CD4-positive, alpha-beta T cell treated with Interleukin-17A for 4 hours (primary cell): ENCODE measurements at regions not wholly inside any gene's neighbourhood (a gene's known extent, or its start where the extent isn't known, plus 50 kb on each side); places are given as distances from the start of the nearest gene placed in this dataset.
"Not testable (repeated sequence)": the region's sequence is repeated elsewhere in the genome, so short reads cannot be mapped to it uniquely, and the experiment has no call there.

Source experiments
- DNase-seq: peaks from one replicate; pipeline ENCODE4 v3.0.0-alpha.2; 2020; ENCODE audit warnings: mixed read lengths

DNA sequence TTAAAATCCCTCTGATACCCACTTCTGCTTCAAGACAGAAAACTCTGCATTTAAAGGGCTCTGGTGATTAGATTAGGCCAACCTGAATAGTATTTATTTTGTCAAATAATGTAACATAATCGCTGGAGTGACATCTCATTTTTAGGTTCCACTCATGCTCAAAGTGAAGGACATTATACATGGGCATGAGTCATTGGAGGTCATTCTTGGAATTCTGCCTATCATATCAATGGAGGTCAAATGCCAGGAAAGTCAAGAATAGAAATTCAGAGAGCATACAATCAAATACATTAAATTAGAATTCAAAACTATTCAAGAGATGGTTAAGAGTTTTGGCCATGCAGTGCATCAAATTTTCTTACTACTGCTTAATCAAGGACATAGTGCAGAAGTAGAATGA, 50.8 kb upstream of the PRSS1 start:
- DNase-seq, result no peak

DNA sequence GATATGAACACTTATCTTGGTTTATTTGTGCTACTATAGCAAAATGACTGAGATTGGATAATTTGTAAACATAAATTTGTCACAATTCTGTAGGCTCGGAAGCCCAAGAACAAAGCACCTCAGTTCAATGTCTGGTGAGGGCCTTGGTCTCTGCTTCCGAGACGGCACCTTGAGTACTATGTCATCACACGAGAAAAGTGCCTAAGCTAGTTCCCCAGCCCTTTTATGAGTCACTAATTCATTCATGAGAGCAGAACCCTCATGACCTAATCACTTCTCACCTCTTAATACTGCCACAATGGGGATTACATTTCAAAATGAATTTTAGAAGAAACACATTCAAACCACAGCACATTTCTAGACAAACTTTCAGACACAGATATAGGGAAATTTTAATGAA, 52.0 kb upstream of the PRSS1 start:
- no peak for DNase-seq

DNA sequence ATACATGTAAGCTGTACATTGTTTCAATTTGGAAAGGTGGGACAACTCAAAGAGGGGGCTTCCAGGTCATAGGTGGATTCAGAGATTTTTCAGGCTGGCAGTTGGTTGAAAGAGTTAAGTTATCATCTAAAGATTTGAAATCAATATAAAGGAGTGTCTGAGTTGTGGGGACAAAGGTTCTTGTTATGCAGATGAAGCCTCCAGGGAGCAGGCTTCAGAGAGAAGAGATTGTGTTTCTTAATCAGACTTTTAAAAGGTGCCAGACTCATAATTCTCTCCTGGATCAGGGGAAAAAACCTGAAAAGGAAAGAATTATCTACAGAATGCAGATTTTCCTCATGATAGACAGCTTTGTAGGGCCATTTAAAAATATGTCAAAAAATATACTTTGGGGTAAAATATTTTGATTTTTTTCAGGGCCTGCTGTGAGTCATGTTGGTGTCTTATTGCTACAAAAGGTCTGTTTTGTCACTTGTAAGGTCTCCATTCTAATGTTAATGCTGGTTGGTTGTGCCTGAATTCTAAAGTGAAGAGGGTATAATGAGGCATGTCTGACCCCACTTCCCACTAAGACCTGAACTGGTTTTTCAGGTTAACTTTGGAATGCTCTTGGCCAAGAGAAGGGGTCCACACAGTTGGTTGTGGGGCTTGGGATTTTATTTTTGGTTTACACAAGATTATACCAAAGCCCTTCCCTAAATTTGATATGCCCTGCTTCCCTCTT, 52.7 kb upstream of the PRSS1 start:
- DNase-seq, result no peak

DNA sequence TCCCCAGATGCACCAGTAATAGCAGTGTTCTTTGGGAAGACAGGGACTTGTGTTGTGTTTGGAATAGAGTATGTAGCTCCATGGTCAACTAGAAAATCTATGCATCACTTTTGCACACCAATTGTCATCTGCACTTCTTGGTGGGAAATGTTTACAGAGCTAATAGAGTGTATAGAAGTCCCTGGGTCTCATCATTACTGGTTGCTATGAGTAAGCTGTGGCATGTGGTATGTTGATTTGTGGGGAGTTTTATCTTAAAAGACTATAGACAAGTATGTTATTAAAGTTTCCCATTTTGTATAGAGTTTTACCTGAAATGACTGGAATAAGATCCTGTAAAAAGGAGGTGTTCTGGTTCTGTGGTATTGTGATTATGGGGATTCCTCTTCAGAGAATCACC, 55.4 kb upstream of the PRSS1 start:
- DNase-seq, result no peak

DNA sequence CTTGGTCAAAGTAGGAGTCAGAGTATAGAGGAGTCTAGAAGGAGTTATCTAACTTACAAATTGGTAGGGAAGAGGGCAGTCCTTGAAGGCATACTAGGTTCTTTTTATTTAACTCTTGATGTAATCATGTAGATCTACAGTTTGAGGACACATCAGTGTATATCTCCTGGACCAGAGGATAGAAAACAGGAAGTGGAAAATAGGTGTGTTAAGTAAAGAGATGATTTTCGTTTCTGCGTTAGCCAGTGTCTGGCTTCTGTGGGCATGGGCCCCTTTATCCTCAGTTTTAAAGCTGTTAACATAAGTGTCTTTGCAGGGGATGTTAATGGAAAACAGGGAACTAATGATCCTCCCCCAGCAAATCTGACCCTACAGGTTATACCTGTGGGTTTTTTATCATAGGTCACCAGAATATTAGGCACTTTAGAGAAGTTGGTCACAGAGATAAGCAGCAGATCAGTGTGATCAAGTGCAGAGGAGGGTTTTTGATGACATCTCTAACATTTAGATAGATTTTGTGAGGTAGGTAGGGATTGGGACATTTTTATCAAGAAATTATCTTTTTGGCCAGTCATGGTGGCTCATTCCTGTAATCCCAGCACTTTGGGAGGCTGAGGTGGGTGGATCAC, 58.6 kb upstream of the PRSS1 start:
- no peak for DNase-seq

DNA sequence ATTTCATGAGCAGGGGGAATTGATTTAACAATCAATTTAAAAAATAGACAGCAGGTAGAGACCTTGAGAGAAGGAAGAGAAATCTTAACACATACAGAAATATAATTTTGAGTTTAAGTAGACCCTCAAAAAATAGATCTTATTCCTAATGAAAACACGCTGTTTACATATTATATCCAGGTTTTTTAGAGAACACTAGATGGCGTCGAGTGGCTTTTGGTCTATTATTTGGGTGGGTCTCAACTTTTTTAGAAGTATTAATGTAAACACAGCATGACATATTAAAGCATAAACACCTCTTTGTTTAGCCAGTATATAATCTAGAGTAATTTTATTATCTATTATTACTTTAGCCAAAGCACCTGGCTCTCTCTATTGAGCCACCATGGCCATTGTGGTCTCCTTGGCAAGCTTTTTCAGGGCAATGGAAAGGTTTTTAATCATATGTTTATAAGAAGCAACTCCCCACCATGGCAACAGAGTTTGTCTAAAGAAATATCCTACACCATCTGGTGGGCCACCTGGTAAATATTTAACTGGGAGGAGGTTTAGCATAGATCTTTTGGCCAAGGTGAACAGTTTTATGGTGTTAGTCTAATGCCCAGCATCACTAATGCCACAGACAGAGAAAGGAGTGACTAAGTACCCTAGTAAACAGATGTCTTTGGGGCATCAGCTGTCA, 59.7 kb upstream of the PRSS1 start:
- DNase-seq, result no peak

DNA sequence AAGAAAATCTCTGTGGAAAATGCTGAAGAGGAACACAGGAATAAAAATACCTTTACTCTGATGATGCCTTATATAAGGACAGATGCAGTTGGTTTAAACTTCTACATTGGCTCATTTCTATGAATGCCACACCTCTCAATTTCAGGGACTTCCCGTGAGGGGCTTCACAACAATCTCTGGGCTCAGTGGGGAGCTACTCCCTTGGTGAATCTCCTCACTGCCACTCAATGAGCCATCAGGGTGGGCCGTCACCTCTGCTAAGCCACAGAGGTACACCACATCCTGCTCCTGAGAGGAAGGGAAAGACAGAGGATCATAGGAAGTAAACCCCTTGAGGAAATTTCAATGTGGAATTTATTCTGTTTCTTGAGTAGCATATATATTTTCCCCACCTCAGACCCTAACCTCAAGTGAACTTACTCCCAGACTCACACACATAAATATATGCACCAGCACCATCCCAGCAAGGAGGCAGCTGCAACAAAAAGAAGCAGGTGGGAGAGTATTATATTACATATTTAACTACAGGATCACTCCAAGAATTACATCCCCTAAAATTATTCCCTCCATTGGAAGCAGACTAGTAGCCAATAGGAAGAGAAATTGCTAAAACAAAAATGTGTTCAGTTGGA, 63.3 kb upstream of the PRSS1 start:
- DNase-seq, result peak; percentile 25

DNA sequence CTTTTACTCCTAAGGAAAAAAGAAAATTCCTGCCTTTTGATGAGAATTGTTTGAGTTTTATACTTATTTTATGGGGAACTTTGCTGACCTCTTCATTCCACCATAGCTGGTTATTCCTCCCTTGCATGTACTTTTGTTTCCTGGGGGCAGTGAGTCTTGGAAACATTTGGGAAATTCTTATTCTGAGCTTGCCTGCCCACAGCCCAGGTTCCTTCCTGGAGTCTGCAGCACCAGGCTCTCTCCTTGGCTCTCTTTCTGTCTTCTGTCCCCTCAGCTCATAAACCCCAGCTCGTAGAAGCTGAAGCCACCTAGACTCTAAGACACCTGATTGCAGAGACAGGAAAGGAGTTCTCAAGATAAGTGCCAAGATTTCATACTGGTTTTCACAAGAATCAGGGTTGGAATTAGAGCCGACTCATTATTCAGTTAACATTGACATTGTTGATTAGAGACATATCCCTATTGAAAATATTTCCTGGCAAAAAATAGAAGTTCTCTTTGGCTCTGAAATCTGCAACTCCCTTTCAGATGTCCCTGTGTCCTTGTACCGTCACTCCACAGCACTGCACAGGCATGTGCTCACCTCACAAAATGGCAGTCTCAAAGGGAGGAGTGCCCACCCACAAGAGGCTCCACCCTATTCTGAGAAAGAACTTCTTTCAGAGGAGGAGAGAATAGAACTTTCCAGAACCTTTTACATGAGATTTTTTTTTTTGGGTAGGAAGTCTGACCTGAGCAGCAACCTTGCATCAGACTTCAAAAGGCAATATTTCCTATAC, 67.8 kb upstream of the PRSS1 start:
- DNase-seq, result no peak

DNA sequence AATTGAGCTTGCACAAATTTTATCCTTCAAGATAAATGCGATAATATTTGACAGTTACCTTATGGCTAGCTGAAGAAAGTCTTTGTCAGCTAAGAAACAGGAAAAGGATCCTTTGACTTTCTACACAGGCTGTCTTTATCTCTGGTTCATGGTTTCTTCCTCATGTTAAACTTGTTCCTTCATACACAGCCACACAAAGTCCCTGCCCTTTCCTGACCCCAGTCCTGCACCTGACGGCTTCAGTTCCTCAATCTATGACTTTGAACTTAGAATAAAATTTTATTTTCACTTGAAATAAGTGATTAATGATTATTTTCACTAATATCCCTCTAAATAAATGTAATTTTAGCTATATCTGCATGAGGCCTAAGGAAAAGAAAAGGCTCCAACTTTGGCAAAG, 77.8 kb upstream of the PRSS1 start:
- no peak for DNase-seq

DNA sequence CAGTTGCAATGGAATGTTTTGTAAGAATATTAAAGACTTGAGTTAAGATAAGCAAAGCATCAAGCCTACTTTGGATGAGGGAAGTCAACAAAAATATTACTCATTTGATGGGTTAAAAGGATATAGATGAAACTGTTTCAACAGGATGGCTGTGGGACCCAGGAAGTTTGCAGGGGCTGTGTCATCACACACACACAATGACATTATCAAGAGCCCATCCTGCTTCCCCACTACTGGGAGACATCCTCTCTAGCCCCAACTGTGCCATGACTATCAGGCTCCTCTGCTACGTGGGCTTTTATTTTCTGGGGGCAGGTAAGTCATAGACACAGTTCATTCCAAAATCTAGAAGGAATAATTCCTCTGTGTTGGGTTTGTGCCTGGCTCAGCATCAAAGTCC, 78.8 kb upstream of the PRSS1 start:
- peak; percentile 30 for DNase-seq

DNA sequence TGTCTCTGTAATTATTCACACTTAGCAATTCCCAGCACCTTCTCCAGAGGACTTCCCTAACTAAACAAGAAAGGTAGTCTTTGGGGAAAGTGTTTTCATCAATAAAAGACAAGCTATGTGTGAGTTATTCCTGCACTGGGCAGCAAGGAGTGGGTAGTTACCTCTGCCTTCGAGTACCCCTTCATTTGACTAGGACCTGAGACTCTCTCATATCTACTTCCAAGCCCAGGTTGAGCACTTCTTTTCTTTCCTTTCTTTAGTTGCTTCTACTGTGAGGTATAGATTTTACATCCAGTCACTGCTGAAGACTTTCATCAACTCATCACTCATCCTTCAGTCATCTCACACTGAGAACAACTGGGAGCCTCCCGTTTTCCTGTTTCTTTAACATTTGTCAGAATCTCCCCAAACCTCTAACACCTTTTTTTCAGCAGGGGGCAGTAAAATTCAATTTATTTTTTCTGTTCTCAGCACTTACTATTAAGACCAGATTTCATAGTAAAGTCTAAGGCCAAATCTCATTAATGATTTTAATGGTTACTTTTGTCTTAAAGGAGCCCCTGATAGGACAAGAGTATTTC, 80.1 kb upstream of the PRSS1 start:
- no peak for DNase-seq

DNA sequence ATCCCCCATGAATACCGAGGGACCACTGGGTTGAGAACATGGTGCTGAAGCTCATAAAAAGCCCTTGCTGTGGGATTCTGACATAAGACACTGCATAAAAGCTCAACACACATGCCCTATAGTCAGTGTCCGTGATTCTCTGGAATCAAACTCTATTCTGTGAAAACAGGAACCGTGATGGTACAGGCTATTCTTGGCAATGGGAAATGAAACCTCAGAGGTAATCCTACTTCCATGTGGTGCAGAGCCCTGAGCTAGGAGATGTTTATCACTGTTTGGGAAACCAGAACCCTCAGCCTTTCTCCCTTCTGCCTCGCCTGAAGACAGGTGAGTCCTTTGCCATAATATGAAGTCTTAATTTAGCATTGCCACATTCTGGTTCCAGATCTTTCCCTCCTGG, 80.8 kb upstream of the PRSS1 start:
- DNase-seq, result no peak

DNA sequence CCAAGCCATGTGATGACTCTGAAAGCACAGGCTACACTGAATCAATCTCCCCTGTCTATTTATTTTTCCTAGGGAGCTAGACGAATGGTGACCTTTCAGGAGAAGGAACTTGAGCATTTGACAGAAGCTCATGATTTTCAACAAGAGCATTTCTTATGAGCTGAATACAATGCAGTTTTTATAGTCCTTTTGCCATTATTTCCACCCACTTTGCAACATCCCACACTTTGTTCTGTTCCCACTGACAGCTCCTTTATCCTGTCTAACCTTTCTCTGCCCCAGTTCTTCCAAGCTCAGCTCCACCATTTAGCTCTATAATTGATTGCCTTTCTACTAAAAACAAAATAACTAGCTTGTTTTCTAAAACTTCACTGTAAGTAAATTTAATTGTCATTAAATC, 91.9 kb upstream of the PRSS1 start:
- DNase-seq, result no peak

DNA sequence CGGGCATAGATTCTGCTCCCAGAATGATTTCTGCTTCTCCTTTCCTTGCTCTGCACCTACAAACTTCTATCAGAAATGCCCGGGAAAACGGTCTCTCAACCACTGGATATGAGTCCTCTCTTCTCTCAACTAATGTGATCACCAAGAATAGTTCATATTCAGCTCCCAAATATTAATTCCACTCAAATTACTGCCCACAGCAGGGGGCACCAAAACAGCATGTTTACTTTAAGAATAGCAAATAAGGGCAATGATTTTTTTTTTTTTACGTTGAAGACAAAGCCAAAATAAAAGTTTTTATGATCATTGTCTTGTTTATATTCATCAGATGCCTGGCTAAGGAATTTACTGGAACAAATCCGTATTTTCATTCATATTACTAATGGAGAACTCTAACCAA, 94.9 kb upstream of the PRSS1 start:
- DNase-seq, result peak; percentile 9

DNA sequence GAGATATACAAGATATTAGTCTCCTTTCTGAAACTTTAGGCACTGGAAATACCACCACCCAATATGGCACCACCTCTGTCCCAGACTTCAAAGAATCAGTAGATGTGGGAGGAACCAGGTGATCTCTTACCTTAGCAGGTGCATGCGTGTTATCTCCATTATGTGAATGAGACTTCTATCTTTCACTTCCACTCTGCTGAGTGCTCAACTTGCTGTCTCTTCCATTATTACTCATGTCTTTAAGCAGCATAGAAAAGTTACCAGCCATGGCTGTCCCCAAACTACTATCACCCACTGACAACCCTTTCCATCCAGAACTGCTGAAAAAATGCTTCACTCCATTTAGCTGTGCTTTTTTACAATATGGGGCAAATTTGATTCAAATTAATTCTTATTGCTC, 101.5 kb upstream of the PRSS1 start:
- no peak for DNase-seq

DNA sequence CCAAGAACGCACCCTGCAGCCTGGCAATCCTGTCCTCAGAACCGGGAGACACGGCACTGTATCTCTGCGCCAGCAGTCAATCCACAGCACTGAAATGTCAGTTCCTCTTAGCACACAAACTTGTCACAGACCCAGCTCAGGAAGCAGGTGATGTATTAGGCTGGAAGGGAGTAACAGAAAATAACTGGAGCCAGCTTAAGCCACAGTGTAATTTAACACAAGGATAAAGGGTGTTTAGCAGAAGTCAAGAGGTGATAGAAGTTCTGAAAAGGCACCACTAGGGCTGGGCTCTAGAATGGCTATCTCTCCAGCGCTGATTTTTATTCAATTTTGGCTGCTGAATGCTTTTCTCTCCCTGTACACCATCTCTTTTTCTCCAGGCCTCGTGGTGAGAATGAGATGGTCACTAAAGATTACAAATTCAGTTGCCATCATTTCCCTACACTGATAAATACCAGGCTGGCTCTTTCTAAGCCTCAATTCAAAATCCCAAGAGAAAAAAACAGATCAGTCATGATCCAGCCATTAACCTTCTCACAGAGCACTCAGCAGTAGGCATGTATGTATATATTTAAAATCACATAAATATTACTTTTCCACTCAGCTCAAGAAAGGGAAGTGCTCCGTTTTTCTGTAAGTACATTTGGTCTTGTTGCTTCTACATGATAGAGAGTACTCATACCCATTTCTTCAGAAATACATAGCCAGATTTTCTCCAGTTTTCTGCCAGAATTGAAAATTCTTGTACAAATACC, 102.7 kb upstream of the PRSS1 start:
- no peak for DNase-seq

DNA sequence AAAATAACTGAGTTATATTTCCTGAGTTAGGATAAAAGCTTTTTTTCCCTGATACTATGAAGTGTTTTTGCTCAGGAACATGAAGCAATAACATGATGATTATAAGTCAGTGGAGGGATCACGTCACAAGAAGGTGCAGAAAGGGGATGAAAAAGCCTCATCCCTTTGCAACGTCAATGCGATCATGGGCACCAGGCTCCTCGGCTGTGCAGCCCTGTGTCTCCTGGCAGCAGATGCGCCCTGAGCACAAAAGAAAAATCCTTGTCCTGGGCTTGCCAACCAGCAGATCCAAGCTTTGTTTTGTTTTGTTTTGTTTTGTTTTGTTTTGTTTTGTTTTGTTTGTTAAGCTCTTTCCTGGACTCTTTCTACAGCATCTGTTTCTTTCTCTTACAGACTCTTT, 103.5 kb upstream of the PRSS1 start:
- DNase-seq, result no peak

DNA sequence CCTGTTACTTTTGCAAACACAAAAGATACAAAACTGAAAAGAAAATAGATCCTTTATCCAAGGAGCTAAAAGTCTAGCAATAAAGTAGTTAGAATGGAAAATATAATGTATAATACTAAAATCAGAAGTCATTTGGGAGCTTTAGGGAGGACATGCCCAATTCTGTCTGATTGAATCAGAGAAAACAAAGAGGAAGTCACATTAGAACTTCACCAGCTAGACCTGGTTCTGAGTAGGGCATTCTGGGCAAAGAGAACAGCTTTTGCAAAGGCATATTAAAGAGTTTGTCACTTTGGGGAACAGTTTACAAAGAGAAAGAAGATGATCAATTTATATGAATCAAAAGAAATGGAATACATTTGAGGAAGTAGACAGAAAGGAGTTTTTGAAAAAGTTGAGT, 107.0 kb upstream of the PRSS1 start:
- DNase-seq, result no peak

DNA sequence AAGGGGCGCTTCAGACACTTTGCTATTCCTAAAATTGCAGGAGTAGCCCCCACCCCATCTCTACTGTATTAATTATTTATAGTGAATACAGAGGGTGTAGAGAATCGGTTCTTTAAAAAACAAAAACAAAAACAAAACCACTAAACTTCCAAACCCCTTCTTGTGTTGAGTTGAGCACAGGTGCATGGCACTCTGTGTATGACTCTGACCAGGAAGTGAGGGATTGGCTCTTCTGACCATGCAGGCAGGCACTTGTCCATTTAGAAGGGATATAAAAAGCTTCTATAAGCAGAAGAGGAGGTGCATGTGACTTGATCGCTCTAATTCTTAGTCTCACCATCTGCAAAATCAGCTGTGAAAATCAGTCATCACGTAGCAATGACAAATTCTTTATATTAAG, 108.0 kb upstream of the PRSS1 start:
- DNase-seq, result not testable (repeated sequence)

DNA sequence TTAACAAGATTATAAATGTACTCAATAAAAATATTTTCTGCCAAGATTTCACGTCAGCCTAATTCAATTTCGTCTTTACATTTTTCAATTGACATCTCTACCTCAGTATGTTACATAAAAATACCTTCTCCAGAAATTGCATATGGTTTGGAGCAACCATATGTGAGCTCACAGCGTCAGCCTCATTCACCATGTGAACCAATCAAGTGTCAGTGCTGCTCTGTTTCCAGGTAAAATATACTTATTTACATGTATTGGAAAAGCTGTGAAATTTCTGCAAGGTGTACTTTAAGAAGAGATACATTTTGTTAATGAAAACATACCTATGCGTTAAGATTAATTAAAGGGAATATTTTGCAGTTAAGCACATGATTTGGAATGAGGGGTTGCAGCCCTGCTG, 110.7 kb upstream of the PRSS1 start:
- no peak for DNase-seq

DNA sequence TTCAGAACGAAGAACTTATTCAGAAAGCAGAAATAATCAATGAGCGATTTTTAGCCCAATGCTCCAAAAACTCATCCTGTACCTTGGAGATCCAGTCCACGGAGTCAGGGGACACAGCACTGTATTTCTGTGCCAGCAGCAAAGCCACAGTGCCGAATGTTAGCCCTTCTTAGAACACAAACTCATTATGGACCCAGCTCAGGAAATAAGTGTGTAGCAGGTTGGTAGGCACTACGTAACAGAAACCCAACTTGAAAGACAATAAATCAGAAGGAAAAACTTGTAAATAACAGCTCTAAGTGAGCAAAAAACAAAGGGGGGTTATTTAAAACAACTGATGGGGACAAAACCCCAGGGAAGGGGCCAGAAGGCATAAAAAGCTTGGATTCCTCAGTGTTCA, 112.0 kb upstream of the PRSS1 start:
- no peak for DNase-seq

DNA sequence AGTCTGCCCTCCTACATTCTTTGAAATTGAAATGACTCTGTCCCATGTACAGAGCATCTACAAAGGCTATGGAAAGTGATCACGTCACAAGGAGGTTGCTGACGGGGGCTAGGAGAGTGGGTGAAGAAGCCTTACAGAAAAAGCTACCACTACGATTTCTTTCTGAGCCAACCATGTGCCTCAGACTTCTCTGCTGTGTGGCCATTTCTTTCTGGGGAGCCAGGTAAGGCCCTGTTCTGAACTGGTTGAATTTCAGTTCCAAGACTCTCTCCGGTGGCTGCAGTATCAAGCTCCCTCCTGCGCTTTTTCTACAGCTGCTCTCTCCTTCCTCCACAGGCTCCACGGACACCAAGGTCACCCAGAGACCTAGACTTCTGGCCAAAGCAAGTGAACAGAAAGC, 112.5 kb upstream of the PRSS1 start:
- DNase-seq, result peak; percentile 28
